Stimulated activated CD8-positive, alpha-beta memory T cell treated with anti-CD3 and anti-CD28 coated beads, Interleukin-2, amount 100 ng/mL, for 48 hours (primary cell): ENCODE measurements at regions not wholly inside any gene's neighbourhood (a gene's known extent, or its start where the extent isn't known, plus 50 kb on each side); places are given as distances from the start of the nearest gene placed in this dataset.
"Not testable (repeated sequence)": the region's sequence is repeated elsewhere in the genome, so short reads cannot be mapped to it uniquely, and the experiment has no call there.

Experiments
- DNase-seq, 2 donors: peaks; one replicate each; pipeline ENCODE4 v3.0.0-alpha.2; 2020; ENCODE audit warnings: low read depth in 2 of 2

DNA sequence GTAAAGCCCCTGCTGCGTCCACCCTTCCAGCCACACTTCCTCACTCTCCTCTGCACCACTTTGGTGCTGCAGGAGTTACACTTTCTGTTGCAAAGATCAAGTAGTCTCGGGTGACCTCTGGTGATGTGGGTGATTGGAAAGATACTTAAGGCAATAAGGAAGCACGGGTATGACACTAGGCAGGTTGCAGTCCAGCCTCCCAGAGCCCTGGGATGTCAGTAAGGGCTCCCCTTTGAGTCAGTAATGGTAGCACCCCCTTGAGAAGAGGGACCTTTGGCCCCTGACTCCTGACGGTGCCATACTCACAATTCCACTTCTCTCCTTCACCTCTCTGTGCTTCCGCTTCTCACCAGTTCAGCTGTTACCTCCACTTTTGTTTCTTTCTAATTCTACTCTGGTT lies 84.1 kb upstream of the KIF2A start:
- not testable (repeated sequence) for DNase-seq

- not testable (repeated sequence) for DNase-seq
Measured at GRCh38 chr5:62222305-62222704, 83.7 kb upstream of the KIF2A start.

- peak; percentile 45 to 62 for DNase-seq
Measured at GRCh38 chr5:62223312-62223670, 82.7 kb upstream of the KIF2A start.

GRCh38 chr5:62224987-62225601 lies 80.9 kb upstream of the KIF2A start:
- DNase-seq = not testable (repeated sequence)

DNA sequence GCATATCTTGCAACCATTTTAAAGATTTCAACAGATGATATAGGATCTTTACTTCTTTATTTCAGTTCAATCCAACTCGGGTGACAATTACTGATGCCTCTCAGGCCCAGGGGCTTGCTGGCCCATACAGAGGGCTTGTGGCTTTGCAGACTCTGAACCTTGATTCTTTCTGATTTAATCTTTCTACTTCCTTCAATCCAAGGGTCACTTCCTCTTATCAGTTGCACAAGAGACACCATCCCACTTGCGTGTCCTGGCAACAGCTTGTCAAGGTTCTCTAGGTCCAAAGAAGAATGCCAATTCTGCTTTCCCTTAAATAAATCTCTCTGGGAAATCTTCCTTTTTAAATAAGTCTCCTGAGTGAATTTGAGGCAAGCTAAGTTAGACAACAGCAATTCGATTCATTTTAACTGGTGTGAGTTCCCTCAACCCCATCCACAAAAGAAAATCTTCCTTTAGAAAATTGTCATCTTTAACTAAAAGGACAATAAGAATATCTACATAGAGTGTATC lies 75.1 kb upstream of the KIF2A start:
- not testable (repeated sequence) for DNase-seq

DNA sequence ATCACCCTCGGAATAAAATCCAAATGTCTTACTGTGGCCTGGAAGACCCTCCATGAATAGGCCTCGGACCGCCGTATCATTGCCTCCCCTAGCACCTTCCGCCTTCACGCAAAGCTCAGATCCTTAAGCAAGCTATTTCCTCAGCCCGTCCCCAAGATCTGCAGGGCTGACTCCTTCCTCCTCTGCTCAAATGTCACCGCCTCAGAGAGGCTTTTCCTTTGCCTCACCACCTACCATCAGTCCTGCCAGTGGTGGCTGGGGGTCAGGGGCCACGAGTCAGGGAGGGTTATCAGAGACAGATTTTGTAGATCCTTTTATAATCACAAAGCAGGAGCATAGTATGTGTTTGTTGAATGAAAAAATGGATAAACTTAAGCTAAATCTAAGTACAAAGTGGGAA lies 74.4 kb upstream of the KIF2A start:
- DNase-seq = no peak

GRCh38 chr5:62232218-62232617 lies 73.8 kb upstream of the KIF2A start:
- DNase-seq = not testable (repeated sequence)

DNA sequence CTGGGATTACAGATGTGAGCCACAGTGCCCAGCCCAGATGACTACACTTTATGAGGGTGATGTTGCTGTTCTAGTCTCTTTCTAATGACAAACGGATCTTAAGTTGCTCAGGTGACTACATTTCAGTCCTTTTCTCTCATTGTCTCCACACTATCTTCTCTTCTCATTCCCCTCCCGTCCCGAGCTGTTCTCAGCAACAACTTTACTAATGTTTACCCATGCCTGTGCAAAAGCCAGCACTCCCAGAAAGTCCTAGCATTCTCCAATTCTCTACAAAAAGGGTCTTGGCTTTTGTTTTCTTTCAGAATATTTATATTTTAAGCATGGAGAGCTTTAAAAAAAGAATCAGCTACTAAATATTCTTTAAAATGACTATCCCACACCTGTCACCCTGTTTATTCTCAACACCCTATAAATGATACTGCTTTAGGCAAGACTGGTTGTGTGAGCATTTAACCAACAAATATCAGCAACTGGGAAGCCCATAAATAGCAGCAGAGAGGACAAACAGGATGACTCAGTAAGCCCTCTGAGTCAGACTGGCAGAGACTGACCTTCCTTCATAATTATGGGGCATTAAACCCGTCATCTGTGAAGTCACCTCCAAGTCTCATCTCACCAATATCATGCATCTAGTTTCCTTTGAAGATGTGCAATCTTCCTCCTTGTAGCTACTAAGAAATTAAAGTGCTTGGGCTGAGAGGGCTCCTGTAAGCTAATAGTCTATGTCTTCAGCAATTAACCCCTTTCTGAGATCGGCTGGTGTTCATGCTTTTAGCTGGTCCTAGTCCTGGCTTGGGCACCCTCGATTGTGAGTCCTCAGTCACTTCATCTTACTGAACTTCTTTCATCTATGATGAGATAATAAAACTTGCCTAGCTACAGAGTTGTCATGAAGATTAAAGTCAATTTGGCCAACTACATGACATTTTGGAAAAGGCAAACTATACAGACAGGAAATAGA lies 72.6 kb upstream of the KIF2A start:
- DNase-seq = not testable (repeated sequence)

GRCh38 chr5:62236593-62236992 lies 69.4 kb upstream of the KIF2A start:
- peak; percentile 31 to 62 for DNase-seq

- DNase-seq = not testable (repeated sequence)
Measured at GRCh38 chr5:62237944-62238343, 68.1 kb upstream of the KIF2A start.

GRCh38 chr5:62238584-62238983 lies 67.4 kb upstream of the KIF2A start:
- not testable (repeated sequence) for DNase-seq

- DNase-seq = not testable (repeated sequence)
Measured at GRCh38 chr5:62240494-62240893, 65.5 kb upstream of the KIF2A start.

DNA sequence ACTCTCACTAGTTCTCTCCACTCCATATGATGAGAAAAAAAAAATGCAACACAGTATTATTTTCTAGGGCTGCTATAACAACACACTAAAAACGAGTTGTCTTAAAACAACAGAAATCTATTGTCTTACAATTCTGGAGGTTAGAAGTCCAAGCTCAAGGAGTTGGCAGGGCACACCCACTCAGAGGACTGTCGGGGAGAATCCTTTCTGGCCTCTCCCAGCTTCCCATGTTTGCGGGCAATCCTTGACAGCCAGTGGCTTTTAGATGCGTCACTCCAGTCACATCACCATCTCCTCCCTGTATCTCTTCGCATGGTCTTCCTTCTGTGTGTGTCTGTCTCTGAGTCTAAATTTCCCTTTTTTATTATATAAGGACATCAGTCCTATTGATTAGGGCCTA lies 64.0 kb upstream of the KIF2A start:
- not testable (repeated sequence) for DNase-seq

DNA sequence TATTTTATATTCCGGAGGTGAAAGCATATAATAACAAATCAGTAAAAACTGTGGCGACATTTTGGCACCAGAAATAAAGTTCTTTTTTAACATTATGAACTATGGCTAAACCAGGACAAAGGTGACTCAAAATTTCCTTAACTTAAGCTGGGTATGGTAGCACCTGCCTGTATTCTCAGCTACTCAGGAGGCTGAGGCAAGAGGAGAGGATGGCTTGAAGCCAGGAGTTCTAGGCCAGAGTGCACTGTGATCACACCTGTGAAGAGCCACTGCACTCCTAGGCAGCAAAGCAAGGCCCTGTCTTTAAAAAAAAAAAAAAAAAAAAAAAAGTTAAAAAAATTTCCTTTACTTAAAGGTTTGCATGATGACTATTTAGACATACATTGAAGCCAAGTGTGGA lies 63.0 kb upstream of the KIF2A start:
- DNase-seq = not testable (repeated sequence)

GRCh38 chr5:62248192-62248591 lies 57.8 kb upstream of the KIF2A start:
- peak; percentile 7 to 35 for DNase-seq

GRCh38 chr5:62250085-62250484 lies 55.9 kb upstream of the KIF2A start:
- not testable (repeated sequence) for DNase-seq

- DNase-seq = not testable (repeated sequence)
Measured at GRCh38 chr5:62250919-62251318, 55.1 kb upstream of the KIF2A start.

GRCh38 chr5:62252519-62252918 lies 53.5 kb upstream of the KIF2A start:
- DNase-seq = not testable (repeated sequence)

DNA sequence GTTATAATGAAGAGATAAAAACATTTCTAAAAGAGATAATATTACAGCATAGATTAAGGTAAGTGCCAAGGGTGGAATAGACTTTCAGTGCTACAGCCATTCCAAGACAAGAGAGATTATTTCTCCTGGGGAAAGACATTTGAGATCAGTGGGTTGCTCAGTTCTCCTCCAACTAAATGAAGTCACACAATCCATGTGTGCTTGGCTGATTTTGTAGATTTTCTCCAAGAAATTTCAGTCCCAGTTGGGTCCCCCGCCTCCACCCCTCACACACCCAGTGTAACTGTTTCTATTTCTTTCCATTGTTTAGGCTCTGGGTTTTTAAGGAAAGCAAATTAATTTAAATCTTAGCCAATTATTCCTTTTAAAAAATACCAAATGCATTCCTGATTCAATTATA lies 50.5 kb upstream of the KIF2A start:
- not testable (repeated sequence) for DNase-seq

- DNase-seq = no peak
Measured at GRCh38 chr5:62256161-62257019, 49.6 kb upstream of the KIF2A start.
